SK-N-MC (cell line): ENCODE measurements at regions not wholly inside any gene's neighbourhood (a gene's known extent, or its start where the extent isn't known, plus 50 kb on each side); places are given as distances from the start of the nearest gene placed in this dataset.

Experiments
- EZH2 ChIP-seq: fragments of 200-600 bp; sonication (generic); IDR thresholded peaks from one replicate; pipeline ENCODE4 v1.6.1; 2017; ENCODE audit warnings: antibody characterized with exemption
- FOXP2 ChIP-seq: optimal IDR thresholded peaks from 2 replicates; pipeline ENCODE3; 2011; ENCODE audit warnings: mild to moderate bottlenecking, moderate library complexity; ENCODE audit not compliant: insufficient read depth; ENCODE audit errors: extremely low read length, control extremely low read depth
- POLR2AphosphoS5 ChIP-seq: IDR thresholded peaks from 2 replicates; pipeline ENCODE4 v1.6.1; 2012; ENCODE audit warnings: mild to moderate bottlenecking, low read depth, low read length, borderline replicate concordance

GRCh38 chr7:42693722-42694121, 218.1 kb downstream of the C7orf25 start:
- TF ChIP-seq POLR2AphosphoS5: no peak
- TF ChIP-seq FOXP2: no peak
- no peak for TF ChIP-seq EZH2
